ENCODE measurements at regions not wholly inside any gene's neighbourhood (a gene's known extent, or its start where the extent isn't known, plus 50 kb on each side); places are given as distances from the start of the nearest gene placed in this dataset.

- Histone ChIP-seq H2AFZ (ENCODE audit: low read depth, low read length) (no peak overlapping the region), H3K9ac (ENCODE audit: low read length) (no peak overlapping the region), H3K27ac (ENCODE audit: low read depth, low read length) (no peak overlapping the region), H3K4me2 (ENCODE audit: low read length) (peak overlapping the region; percentile 39), H4K20me1 (ENCODE audit: insufficient read depth, low read length) (no peaks in the 10 kb centered on the region), H3K36me3 (ENCODE audit: insufficient read depth, low read length) (no peaks in the 10 kb centered on the region), H3K4me1 (ENCODE audit: insufficient read depth, low read length) (peaks cover 6% of the 10 kb centered on the region), H3K79me2 (ENCODE audit: insufficient read depth, low read length) (no peaks in the 10 kb centered on the region), H3K27me3 (ENCODE audit: insufficient read depth, low read length) (peaks cover 8% of the 10 kb centered on the region), H3K9me3 (ENCODE audit: insufficient read depth, low read depth, low read length) (no peaks in the 10 kb centered on the region), H3K4me3 (ENCODE audit: insufficient read depth, low read depth, low read length) (no peak overlapping the region)
- FAIRE-seq (peak; percentile 93), DNase-seq (ENCODE audit: low read depth) (peak; percentile 85)
- H3K4me3 Mint-ChIP-seq (ENCODE audit: unreplicated experiment), result peak overlapping the region; percentile 70
- H3K4me1 Mint-ChIP-seq (ENCODE audit: low read depth, unreplicated experiment), result peaks cover 6% of the 10 kb centered on the region
- peaks cover 3% of the 10 kb centered on the region for H3K9me3 Mint-ChIP-seq (ENCODE audit: unreplicated experiment)
- H3K27ac Mint-ChIP-seq (ENCODE audit: unreplicated experiment), result peak overlapping the region; percentile 38
- H3K36me3 Mint-ChIP-seq (ENCODE audit: low read depth, unreplicated experiment), result no peaks in the 10 kb centered on the region
- peak; percentile 94 for TF ChIP-seq CTCF (IDR thresholded peaks at IDR 0.05; ENCODE audit: insufficient read depth, low read depth, low read length)
- TF ChIP-seq EZH2 (IDR thresholded peaks at IDR 0.05; ENCODE audit: insufficient read depth, low read length), result no peak
- H3K27me3 Mint-ChIP-seq (ENCODE audit: low read depth, unreplicated experiment), result peaks cover 56% of the 10 kb centered on the region
Measured at GRCh38 chr11:119481021-119481666, 58.2 kb upstream of the THY1 start.

- Mint-ChIP-seq H3K4me3 (ENCODE audit: unreplicated experiment) (no peak overlapping the region), H3K4me1 (ENCODE audit: low read depth, unreplicated experiment) (peaks cover 6% of the 10 kb centered on the region), H3K27me3 (ENCODE audit: low read depth, unreplicated experiment) (peaks cover 53% of the 10 kb centered on the region), H3K36me3 (ENCODE audit: low read depth, unreplicated experiment) (no peaks in the 10 kb centered on the region), H3K9me3 (ENCODE audit: unreplicated experiment) (peaks cover 4% of the 10 kb centered on the region), H3K27ac (ENCODE audit: unreplicated experiment) (no peak overlapping the region)
- Histone ChIP-seq H3K9me3 (ENCODE audit: insufficient read depth, low read depth, low read length) (no peaks in the 10 kb centered on the region), H3K79me2 (ENCODE audit: insufficient read depth, low read length) (no peaks in the 10 kb centered on the region), H3K27ac (ENCODE audit: low read depth, low read length) (no peak overlapping the region), H3K4me2 (ENCODE audit: low read length) (peak overlapping the region; percentile 39), H3K4me3 (ENCODE audit: insufficient read depth, low read depth, low read length) (no peak overlapping the region), H3K4me1 (ENCODE audit: insufficient read depth, low read length) (peaks cover 7% of the 10 kb centered on the region), H3K27me3 (ENCODE audit: insufficient read depth, low read length) (peaks cover 8% of the 10 kb centered on the region), H2AFZ (ENCODE audit: low read depth, low read length) (no peak overlapping the region), H4K20me1 (ENCODE audit: insufficient read depth, low read length) (no peaks in the 10 kb centered on the region), H3K36me3 (ENCODE audit: insufficient read depth, low read length) (no peaks in the 10 kb centered on the region), H3K9ac (ENCODE audit: low read length) (no peak overlapping the region)
- no peak for TF ChIP-seq CTCF (IDR thresholded peaks at IDR 0.05; ENCODE audit: insufficient read depth, low read depth, low read length)
- TF ChIP-seq EZH2 (IDR thresholded peaks at IDR 0.05; ENCODE audit: insufficient read depth, low read length), result no peak
- FAIRE-seq (no peak), DNase-seq (ENCODE audit: low read depth) (no peak)
Measured at GRCh38 chr11:119480380-119481020, 57.5 kb upstream of the THY1 start.
